HG02970 (cell line): ENCODE measurements at regions not wholly inside any gene's neighbourhood (a gene's known extent, or its start where the extent isn't known, plus 50 kb on each side); places are given as distances from the start of the nearest gene placed in this dataset.
"Not testable (repeated sequence)": the region's sequence is repeated elsewhere in the genome, so short reads cannot be mapped to it uniquely, and the experiment has no call there.

ENCODE experiments used
- ATAC-seq: cut with Tn5 transposase; IDR thresholded peaks from one replicate; pipeline ENCODE4 v1.9.1; 2021; ENCODE audit warnings: mild to moderate bottlenecking, moderate library complexity, moderate number of reproducible peaks; ENCODE audit not compliant: unreplicated experiment, low FRiP score

- ATAC-seq: not testable (repeated sequence)
Measured at GRCh38 chr7:135872861-135873260, 104.3 kb downstream of the MTPN start.

DNA sequence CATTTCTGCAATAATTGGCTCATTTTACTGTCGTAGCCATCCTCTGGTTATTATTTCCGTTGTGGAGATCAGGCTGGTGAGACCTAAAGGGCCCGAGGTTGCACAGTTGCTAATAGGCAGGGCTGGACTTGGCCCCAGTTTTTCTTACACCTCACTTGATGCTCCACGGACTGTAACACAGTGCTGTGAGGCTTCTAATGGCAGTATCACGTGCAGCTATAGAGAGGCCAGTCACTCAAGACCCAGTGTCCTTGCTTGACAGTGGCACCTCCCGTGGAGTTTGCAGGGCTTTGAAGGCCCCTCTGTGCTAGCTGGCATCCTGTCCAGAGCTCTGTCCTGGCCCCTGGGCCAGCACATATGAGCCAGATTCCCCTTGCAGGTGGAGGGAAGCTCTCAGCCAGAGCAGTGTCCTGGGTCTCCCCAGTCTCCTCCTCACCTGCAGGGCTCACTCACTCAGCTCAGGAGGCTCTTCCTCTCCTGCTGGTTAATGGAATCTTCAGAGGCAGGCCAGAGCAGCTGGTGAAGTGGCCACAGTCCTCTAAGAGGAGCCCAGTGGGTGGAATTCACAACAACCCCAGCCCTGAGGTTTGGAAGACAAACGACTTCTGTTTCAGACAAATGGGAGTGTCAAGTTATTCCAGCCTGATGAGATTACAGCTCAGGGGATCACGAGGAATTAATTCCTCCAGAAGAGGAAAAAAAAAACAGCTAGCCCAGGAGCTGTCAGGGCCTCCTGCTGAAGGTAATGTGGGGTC lies 114.2 kb upstream of the FAM180A start:
- no peak for ATAC-seq

DNA sequence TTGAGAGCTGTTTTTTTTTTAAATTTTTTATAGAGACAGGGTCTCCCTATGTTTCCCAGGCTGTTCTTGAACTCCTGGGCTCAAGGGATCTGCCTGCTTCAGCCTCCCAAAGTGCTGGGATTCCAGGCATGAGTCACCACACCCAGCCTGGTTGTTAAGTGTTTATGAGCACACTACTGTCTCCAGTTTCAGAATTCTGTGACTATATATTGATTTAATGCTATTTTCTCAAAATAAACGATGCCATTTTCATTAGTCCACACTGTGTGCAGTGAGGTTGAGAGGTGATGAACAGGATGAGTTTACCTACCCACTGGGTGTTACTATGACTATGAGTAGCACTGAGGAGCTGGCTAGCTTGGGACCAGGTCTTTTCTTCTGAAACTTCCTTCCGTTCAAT lies 110.9 kb upstream of the FAM180A start:
- no peak for ATAC-seq

GRCh38 chr7:135858851-135859250 lies 110.2 kb upstream of the FAM180A start:
- no peak for ATAC-seq

DNA sequence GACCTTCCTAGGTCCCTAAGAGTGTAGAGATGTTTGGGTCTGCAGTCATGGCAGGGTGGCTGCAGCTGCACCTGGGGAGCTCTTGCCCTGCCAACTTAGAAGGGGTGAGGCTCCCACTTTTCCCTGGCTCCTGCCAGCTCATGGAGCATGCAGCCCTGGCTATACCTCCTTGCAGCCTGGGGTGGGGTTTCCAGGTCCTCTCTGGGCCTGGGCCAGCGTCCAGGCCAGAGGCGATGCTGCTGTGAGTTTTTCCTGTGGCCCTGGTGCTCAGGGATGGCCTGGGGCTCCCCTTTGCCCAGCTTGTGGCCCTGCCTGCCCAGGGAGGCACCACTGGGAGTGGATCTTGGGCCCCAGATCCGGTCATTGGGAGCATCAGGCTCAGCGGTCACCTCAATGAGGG lies 109.8 kb upstream of the FAM180A start:
- ATAC-seq: no peak

DNA sequence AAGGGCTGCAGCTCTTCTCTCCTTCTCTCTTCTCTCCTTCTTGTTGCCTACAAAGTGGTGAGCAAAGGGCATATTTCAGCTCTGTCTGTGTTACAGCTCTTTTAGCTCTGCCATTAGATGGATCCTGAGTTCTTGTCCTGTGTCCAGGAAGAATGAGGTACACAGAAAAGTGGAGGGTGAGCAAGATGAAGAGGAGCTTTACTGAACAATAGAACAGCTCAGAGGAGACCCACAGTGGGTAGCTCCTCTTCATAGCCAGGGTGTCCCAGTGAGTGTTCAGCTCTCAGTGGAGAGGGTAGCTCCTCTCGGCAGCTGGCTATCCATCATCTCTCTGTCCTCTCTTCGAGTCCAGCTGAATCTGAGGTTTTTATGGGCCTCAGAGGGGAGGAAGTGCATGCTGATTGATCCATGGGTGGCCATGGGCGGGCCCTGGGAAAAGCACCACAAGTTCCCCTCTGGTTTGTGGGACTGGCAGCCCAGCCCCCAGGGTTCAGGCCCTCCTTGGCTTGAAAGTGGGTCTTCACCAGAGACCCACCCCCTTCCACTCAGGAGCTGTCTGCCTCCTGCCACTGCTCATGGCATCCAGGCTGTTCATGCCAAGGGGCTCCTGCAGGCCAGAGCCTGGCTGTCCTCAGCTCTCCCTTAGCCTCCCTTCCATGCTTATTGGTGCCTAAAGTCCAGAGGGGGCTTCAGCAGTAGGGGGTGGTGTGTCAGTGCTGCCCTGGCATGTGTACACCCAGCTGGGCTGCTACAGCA lies 109.1 kb upstream of the FAM180A start:
- no peak for ATAC-seq

- ATAC-seq: no peak
Measured at GRCh38 chr7:135856356-135857144, 107.9 kb upstream of the FAM180A start.

DNA sequence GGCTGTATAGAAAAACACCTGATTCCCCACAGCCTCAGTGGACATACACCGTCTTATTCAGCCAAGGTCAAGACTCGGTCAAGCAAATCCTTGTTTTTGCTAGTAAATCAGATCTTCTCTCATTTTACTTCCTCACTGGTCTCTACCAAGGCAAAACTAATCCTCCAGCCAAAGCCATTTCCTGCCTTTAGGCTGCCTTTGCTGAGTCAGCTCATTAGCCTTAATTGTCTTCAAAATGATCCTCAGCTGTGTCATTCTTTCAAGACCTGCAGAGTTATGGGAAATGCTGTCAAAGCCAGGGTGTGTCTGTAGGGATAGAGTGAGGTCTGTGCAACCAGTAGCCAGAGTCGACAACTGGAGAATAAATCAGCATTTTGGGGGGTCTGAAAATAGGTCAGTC lies 107.2 kb upstream of the FAM180A start:
- ATAC-seq: no peak

- no peak for ATAC-seq
Measured at GRCh38 chr7:135853499-135853898, 104.9 kb upstream of the FAM180A start.

GRCh38 chr7:135853008-135853407 lies 104.4 kb upstream of the FAM180A start:
- ATAC-seq: no peak

- no peak for ATAC-seq
Measured at GRCh38 chr7:135847242-135847641, 98.6 kb upstream of the FAM180A start.

DNA sequence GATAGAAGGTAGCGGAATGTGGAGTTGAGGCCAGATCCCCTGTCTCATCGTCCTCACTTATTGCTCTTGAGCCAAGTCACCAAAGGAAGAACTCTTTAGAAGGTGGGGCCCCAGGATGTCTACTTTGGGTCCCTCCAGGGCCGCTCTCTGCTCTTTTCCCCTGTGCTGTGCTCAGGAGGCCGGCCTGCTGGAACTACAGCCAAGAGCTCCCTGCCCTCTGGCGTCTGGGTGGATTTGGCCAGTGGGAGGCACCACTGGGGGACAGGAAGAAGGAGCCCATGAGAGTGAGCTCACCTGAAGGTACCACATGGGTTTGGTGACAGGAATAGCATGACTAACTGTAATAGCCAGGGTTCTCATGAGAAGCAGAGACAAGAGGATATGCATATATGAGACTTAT lies 97.7 kb upstream of the FAM180A start:
- no peak for ATAC-seq

DNA sequence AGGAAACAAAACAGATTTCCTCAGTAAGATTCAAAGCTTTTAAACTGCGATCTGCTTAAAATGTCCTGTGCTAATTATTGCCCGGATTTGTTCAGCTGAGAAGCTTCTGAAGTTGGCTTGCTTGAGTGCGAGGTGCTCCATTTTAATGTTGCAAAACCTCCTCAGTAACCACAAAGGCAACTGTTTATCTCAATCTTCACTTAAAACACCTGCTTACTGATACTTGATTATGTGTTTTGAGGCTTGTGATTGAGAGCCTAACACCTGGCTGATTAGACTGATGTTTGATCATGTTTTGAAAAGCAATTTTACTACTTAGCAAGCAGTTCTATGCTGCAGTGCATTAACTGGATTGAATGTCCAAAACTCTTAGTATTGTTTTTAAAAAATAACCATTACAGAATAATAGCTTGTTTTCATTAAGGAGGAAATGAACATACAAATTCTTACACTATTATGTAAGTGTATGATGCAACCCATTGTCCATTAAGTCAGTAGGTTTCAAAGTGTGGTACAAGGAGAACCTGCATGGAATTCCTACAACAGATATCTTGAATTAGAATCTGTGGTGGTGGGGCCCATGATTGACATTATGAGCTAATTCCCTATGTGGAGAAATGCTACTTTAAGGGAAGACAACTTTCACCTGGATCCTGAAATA lies 96.9 kb upstream of the FAM180A start:
- ATAC-seq: no peak

GRCh38 chr7:135844903-135845302 lies 96.3 kb upstream of the FAM180A start:
- no peak for ATAC-seq

GRCh38 chr7:135843214-135843613 lies 94.6 kb upstream of the FAM180A start:
- ATAC-seq: peak; percentile 73

DNA sequence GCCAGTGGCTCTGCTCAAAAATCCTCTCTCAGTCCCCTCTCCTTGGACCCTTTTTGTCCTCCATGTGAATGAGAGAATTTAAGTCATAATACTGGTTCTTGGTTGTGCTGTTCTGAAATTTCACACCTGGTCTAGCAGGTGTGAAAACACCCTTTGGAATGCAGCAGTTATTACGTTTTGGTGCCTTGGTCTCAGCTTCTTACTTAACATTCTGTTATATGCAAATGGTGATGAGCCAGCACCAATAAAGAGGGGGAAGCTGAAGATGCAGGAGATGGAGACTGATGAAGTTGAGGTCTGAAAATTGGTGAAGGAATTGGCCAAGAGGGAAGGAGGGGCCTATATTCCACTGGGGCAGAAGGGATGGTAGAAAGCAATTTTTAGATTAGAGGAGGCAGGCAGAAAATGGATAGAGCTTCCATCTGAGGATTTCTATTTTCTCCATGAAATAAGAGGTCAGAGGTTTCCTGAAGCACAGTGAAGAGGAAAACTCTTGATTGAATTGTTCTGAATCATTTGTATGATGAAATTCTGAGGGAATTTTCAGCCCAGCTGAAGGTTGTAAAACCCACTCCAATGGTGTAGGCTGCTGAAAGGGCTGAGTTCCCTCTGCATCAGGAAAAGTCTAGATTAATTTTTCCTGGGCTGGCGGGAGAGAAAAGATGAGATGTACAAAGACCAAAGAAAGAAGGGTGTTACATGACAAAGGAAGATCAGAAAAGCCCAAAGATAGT lies 94.0 kb upstream of the FAM180A start:
- no peak for ATAC-seq

DNA sequence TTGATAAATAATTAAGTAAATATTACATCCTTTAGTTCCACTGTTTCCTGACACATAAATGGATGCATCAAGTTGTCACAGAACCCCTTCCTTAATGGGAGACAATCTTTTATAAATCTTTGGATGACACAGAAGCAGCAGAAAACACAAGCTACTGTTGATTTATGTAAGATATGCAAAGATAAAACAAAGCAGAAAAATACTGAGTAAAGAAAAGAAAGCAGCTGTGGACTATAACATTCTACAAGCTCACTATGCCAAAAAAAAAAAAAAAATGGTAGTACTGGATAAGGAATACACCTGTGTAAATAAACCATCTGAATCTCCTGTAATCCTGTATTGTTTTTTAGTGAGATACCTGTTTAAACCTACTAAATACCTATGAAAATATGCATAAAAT lies 92.0 kb upstream of the FAM180A start:
- no peak for ATAC-seq

- no peak for ATAC-seq
Measured at GRCh38 chr7:135837675-135838074, 89.1 kb upstream of the FAM180A start.

DNA sequence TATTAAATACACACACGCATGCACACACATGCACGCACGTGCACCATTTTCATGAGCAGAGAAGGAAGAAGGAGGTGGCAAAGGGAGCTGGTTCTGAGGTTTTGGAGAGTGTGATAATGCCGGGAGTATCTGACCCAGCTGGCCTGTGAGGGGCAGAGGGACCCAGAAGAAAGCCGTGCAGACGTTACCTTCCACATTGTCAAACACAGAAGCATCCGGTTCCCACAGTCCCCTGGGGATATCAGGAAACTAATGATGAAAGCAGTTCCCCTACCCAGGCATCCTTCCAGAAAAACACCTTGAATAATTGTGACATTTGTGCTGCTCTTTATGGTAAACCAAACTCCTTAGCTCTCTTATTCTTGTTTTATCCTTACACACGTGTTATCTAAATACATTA lies 85.7 kb upstream of the FAM180A start:
- no peak for ATAC-seq

- ATAC-seq: no peak
Measured at GRCh38 chr7:135833642-135834041, 85.0 kb upstream of the FAM180A start.
